ENCODE measurements at regions not wholly inside any gene's neighbourhood (a gene's known extent, or its start where the extent isn't known, plus 50 kb on each side); places are given as distances from the start of the nearest gene placed in this dataset.

DNA sequence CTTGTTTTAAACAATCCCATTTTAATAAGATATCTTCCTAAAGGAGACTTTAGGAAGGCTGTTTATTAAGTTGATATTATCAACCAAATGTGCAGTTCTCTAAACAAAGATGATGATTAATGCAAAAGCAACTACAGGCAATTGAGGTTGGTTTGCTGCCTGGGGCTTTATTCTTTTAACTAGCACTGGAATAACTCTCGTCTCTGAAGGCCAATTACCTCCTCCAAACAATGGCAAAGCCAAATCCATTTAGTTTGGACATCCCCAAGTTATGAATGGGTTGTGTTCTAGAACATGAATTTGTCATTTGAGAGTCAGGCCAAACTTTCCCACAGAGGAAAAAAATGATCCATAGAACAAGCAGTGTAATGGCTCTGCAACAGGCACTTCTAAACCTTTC is 114.1 kb downstream of the SLC16A9 start:
- H3K4me3 ChIP-seq (ENCODE audit: low read depth in 1 of 2, low read length in 2 of 2), result no peak overlapping the region
- H3K27me3 ChIP-seq (ENCODE audit: control insufficient read depth in 1 of 2, insufficient read depth in 2 of 2, low read length in 2 of 2), result no peaks in the 10 kb centered on the region
- H3K9ac ChIP-seq (ENCODE audit: low read depth in 1 of 2, low read length in 2 of 2), result no peak overlapping the region
- no peaks in the 10 kb centered on the region for H3K36me3 ChIP-seq (ENCODE audit: control insufficient read depth in 1 of 2, insufficient read depth in 2 of 2, low read length in 2 of 2)
- H3K4me1 ChIP-seq (ENCODE audit: control insufficient read depth in 1 of 2, insufficient read depth in 2 of 2, low read length in 2 of 2), result no peaks in the 10 kb centered on the region
- no peaks in the 10 kb centered on the region for H3K9me3 ChIP-seq (ENCODE audit: control insufficient read depth in 1 of 2, low read length in 2 of 2)
- no peak overlapping the region for H3K27ac ChIP-seq (ENCODE audit: low read depth, low read length)

DNA sequence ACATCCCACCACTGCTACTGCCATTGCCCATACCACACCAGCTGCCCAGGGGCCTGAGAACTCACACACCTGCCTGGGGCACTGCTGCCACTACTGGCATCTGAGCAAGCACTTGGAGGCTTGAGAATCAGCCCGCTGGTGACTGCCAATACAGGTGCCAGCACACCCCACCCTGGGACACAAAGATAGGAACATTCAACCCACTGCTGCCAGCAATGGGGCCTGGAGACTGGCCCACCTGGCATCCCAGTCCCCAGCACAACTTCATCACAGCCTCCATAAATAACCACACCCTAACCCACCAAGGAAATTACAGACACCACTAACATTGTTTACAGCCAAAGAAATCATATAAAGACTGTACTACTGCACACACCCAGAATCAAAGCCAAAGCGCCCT is 115.9 kb downstream of the SLC16A9 start:
- Histone ChIP-seq H3K9me3 (ENCODE audit: control insufficient read depth in 1 of 2, low read length in 2 of 2) (no peaks in the 10 kb centered on the region), H3K4me3 (ENCODE audit: low read depth in 1 of 2, low read length in 2 of 2) (no peak overlapping the region), H3K27me3 (ENCODE audit: control insufficient read depth in 1 of 2, insufficient read depth in 2 of 2, low read length in 2 of 2) (no peaks in the 10 kb centered on the region), H3K36me3 (ENCODE audit: control insufficient read depth in 1 of 2, insufficient read depth in 2 of 2, low read length in 2 of 2) (no peaks in the 10 kb centered on the region), H3K27ac (ENCODE audit: low read depth, low read length) (no peak overlapping the region), H3K4me1 (ENCODE audit: control insufficient read depth in 1 of 2, insufficient read depth in 2 of 2, low read length in 2 of 2) (no peaks in the 10 kb centered on the region), H3K9ac (ENCODE audit: low read depth in 1 of 2, low read length in 2 of 2) (no peak overlapping the region)

DNA sequence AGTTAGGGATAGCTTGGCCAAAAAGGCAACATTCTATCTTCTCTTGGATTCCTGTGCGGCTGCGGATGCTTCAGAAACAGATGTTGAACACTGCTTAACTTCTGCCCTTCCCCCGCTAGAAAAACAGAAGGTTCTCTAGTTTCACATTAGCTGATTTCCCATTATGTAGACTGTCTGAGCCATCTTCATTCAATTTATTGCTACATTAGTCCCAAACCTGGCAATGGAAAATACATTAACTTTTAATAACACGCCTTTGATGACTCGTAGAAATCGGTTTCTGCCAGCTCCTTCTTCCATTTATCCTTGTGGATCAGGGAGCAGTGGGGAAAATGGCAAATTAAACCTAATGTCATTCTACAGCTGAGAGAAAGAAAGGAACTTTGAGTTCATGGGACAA is 119.9 kb downstream of the SLC16A9 start:
- Histone ChIP-seq H3K36me3 (ENCODE audit: control insufficient read depth in 1 of 2, insufficient read depth in 2 of 2, low read length in 2 of 2) (no peaks in the 10 kb centered on the region), H3K4me3 (ENCODE audit: low read depth in 1 of 2, low read length in 2 of 2) (no peak overlapping the region), H3K9me3 (ENCODE audit: control insufficient read depth in 1 of 2, low read length in 2 of 2) (no peaks in the 10 kb centered on the region), H3K9ac (ENCODE audit: low read depth in 1 of 2, low read length in 2 of 2) (no peak overlapping the region), H3K27ac (ENCODE audit: low read depth, low read length) (no peak overlapping the region), H3K27me3 (ENCODE audit: control insufficient read depth in 1 of 2, insufficient read depth in 2 of 2, low read length in 2 of 2) (no peaks in the 10 kb centered on the region), H3K4me1 (ENCODE audit: control insufficient read depth in 1 of 2, insufficient read depth in 2 of 2, low read length in 2 of 2) (no peaks in the 10 kb centered on the region)

DNA sequence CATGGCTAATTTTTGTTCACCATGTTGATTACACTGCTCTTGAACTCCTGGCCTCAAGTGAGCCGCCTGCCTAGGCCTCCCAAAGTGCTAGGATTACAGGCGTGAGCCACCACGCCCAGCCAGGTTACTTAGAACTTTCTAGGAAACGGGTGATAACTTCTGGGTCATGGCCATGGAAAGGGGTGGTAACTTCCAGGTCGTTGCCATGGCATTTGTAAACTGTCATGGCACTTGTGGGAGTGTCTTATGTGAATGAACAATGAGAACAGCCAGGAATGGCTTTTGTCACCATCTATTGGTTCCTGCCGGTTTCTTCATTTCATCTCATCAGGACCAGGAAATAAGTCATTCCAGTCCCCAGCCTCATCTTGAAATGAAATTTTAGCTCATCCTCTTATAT is 120.9 kb downstream of the SLC16A9 start:
- Histone ChIP-seq H3K9ac (ENCODE audit: low read depth in 1 of 2, low read length in 2 of 2) (no peak overlapping the region), H3K4me1 (ENCODE audit: control insufficient read depth in 1 of 2, insufficient read depth in 2 of 2, low read length in 2 of 2) (no peaks in the 10 kb centered on the region), H3K27me3 (ENCODE audit: control insufficient read depth in 1 of 2, insufficient read depth in 2 of 2, low read length in 2 of 2) (no peaks in the 10 kb centered on the region), H3K9me3 (ENCODE audit: control insufficient read depth in 1 of 2, low read length in 2 of 2) (no peaks in the 10 kb centered on the region), H3K4me3 (ENCODE audit: low read depth in 1 of 2, low read length in 2 of 2) (no peak overlapping the region), H3K27ac (ENCODE audit: low read depth, low read length) (no peak overlapping the region), H3K36me3 (ENCODE audit: control insufficient read depth in 1 of 2, insufficient read depth in 2 of 2, low read length in 2 of 2) (no peaks in the 10 kb centered on the region)

DNA sequence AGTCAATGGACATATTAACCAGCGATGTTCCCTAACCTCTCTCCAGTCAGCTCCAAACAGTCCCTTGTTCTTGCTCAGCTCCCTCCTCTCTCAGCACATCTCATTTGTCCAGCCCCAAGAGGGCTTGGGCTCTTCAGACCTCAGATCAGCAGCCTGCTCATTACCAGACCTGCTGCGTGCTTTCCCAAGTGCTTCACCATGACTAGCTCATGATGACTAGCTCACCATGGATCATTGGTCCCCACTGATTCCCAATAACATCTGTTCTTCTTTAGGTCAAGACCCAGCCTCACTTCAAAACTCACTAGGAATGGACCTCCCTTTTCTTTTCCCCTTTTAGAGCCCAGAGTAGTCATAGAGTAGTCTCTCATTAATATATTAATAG is 121.9 kb downstream of the SLC16A9 start:
- no peaks in the 10 kb centered on the region for H3K27me3 ChIP-seq (ENCODE audit: control insufficient read depth in 1 of 2, insufficient read depth in 2 of 2, low read length in 2 of 2)
- no peak overlapping the region for H3K4me3 ChIP-seq (ENCODE audit: low read depth in 1 of 2, low read length in 2 of 2)
- H3K9ac ChIP-seq (ENCODE audit: low read depth in 1 of 2, low read length in 2 of 2), result no peak overlapping the region
- no peak overlapping the region for H3K27ac ChIP-seq (ENCODE audit: low read depth, low read length)
- no peaks in the 10 kb centered on the region for H3K9me3 ChIP-seq (ENCODE audit: control insufficient read depth in 1 of 2, low read length in 2 of 2)
- no peaks in the 10 kb centered on the region for H3K36me3 ChIP-seq (ENCODE audit: control insufficient read depth in 1 of 2, insufficient read depth in 2 of 2, low read length in 2 of 2)
- H3K4me1 ChIP-seq (ENCODE audit: control insufficient read depth in 1 of 2, insufficient read depth in 2 of 2, low read length in 2 of 2), result no peaks in the 10 kb centered on the region

DNA sequence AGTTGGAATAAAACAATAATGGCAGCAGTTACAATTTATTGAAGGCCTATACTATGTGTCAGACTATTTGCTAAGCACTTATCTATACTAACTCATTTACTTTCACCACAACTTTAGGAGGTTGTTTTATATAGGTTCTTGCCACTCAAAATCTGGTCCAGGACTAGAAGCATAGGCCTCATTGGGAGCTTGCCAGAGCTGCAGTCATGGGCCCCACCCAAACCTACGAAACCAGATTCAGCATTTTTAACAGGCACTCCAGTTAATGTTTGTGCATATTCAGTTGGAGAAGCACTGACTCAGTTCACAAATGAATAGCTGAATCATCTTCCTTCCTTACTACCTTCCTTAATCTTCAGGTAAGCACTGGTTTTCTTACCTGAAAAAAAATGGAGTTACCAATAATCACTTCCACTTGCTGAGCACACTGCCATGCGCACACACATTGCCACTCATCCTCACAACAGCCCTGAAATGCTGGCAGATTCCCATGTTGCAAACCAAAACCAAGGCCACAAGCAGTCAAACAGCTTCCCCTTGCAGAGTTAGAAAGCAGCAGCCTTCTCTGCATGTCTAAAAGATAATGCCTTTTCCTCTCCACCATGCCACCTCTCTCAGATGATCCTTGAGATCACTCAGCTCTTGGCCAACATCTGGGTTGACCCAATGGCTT is 122.4 kb downstream of the SLC16A9 start:
- H3K27me3 ChIP-seq (ENCODE audit: control insufficient read depth in 1 of 2, insufficient read depth in 2 of 2, low read length in 2 of 2), result no peaks in the 10 kb centered on the region
- H3K4me1 ChIP-seq (ENCODE audit: control insufficient read depth in 1 of 2, insufficient read depth in 2 of 2, low read length in 2 of 2), result no peaks in the 10 kb centered on the region
- H3K9me3 ChIP-seq (ENCODE audit: control insufficient read depth in 1 of 2, low read length in 2 of 2), result no peaks in the 10 kb centered on the region
- no peaks in the 10 kb centered on the region for H3K36me3 ChIP-seq (ENCODE audit: control insufficient read depth in 1 of 2, insufficient read depth in 2 of 2, low read length in 2 of 2)
- no peak overlapping the region for H3K9ac ChIP-seq (ENCODE audit: low read depth in 1 of 2, low read length in 2 of 2)
- no peak overlapping the region for H3K27ac ChIP-seq (ENCODE audit: low read depth, low read length)
- no peak overlapping the region for H3K4me3 ChIP-seq (ENCODE audit: low read depth in 1 of 2, low read length in 2 of 2)

DNA sequence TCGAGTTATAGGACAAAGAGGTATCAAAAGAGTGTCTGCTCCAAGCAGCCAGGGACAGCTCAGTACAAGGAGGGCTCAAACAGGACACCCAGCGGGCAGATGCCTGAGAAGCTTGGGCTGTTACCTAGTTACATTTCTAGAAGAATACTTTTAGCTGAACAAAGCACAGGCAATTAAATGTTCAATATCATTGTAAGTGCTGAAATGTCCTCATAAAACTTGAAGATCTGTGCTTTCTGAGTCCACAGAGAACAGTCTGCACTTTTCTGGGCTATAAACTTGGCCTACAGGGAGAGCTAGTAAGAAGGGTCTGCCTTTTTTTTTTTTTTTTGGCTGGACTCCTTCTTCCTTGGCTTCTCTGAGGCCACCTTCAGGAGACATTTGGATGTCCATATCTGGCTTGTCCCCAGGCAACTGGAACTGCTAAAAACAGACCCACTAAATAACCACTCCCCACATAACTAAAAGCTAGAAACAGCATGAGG is 123.2 kb downstream of the SLC16A9 start:
- Histone ChIP-seq H3K36me3 (ENCODE audit: control insufficient read depth in 1 of 2, insufficient read depth in 2 of 2, low read length in 2 of 2) (no peaks in the 10 kb centered on the region), H3K4me3 (ENCODE audit: low read depth in 1 of 2, low read length in 2 of 2) (no peak overlapping the region), H3K27me3 (ENCODE audit: control insufficient read depth in 1 of 2, insufficient read depth in 2 of 2, low read length in 2 of 2) (no peaks in the 10 kb centered on the region), H3K27ac (ENCODE audit: low read depth, low read length) (no peak overlapping the region), H3K9me3 (ENCODE audit: control insufficient read depth in 1 of 2, low read length in 2 of 2) (no peaks in the 10 kb centered on the region), H3K4me1 (ENCODE audit: control insufficient read depth in 1 of 2, insufficient read depth in 2 of 2, low read length in 2 of 2) (no peaks in the 10 kb centered on the region), H3K9ac (ENCODE audit: low read depth in 1 of 2, low read length in 2 of 2) (no peak overlapping the region)

DNA sequence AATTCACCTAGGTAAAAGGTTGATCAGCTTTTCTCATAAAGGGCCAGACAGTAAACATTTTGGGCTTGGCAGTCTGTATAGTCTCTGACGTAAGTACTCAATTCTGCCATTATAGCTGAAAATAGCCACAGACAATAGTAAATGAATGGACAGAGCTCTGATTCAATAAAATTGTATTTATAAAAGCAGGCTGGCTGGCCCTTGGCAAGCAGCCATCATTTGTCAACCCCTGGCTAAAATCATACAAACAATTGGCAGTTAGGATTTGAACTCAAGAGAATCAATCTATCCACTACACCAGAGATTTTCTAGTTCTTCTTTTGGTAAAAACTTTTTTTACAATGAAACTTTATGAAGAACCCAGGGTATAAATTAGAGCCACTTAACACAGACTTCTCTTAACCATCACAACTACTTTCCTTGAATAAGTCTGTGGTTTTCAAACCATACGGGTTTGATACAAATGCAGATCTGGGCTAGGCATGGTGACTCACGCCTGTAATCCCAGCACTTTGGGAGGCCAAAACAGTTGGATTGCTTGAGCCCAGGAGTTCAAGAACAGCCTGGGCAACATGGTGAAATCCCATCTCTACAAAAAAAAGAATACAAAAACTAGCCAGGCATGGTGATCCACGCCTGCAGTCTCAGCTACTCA is 124.5 kb downstream of the SLC16A9 start:
- no peaks in the 10 kb centered on the region for H3K27me3 ChIP-seq (ENCODE audit: control insufficient read depth in 1 of 2, insufficient read depth in 2 of 2, low read length in 2 of 2)
- H3K36me3 ChIP-seq (ENCODE audit: control insufficient read depth in 1 of 2, insufficient read depth in 2 of 2, low read length in 2 of 2), result no peaks in the 10 kb centered on the region
- H3K4me3 ChIP-seq (ENCODE audit: low read depth in 1 of 2, low read length in 2 of 2), result no peak overlapping the region
- no peak overlapping the region for H3K27ac ChIP-seq (ENCODE audit: low read depth, low read length)
- H3K9ac ChIP-seq (ENCODE audit: low read depth in 1 of 2, low read length in 2 of 2), result no peak overlapping the region
- H3K9me3 ChIP-seq (ENCODE audit: control insufficient read depth in 1 of 2, low read length in 2 of 2), result no peaks in the 10 kb centered on the region
- no peaks in the 10 kb centered on the region for H3K4me1 ChIP-seq (ENCODE audit: control insufficient read depth in 1 of 2, insufficient read depth in 2 of 2, low read length in 2 of 2)

DNA sequence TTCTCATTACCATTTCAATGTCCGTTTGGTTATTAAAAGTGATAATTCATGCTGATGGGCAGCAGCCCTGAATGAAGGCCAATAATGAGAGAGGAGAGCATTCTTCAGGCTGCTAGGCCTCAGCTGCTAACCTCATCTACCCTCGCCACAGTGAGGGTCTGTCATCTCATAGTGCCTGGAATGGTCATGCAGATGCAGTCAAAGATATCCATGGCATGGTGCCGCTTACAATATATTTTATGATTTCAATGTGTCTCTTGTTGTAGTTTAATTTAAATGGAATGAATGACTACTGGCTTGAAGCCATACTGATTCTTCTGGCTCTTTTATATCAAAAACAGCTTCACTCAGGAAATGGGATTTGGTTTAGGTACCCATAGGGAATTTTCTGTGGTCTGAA is 126.9 kb downstream of the SLC16A9 start:
- Histone ChIP-seq H3K9ac (ENCODE audit: low read depth in 1 of 2, low read length in 2 of 2) (no peak overlapping the region), H3K36me3 (ENCODE audit: control insufficient read depth in 1 of 2, insufficient read depth in 2 of 2, low read length in 2 of 2) (no peaks in the 10 kb centered on the region), H3K4me1 (ENCODE audit: control insufficient read depth in 1 of 2, insufficient read depth in 2 of 2, low read length in 2 of 2) (no peaks in the 10 kb centered on the region), H3K4me3 (ENCODE audit: low read depth in 1 of 2, low read length in 2 of 2) (no peak overlapping the region), H3K9me3 (ENCODE audit: control insufficient read depth in 1 of 2, low read length in 2 of 2) (no peaks in the 10 kb centered on the region), H3K27me3 (ENCODE audit: control insufficient read depth in 1 of 2, insufficient read depth in 2 of 2, low read length in 2 of 2) (no peaks in the 10 kb centered on the region), H3K27ac (ENCODE audit: low read depth, low read length) (no peak overlapping the region)

DNA sequence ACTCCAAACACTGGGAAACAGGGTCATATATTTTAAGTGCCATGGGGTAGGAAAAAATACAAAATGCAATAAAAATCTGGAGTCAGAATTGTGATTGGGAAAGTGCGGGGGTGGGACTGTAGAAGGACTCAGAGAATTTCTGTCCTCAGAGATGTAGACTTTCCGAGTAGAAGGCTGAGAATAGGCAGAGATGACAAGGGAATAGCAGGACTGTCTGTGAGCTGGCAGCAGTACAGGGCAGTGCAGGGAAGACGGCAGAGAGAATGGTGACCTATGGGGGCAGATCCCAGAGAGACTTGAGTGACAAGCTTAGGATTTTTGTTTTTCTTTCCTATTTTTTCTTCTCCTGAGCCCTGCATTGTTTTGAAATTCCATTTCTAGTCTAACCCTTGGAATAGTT is 127.6 kb downstream of the SLC16A9 start:
- H3K4me3 ChIP-seq (ENCODE audit: low read depth in 1 of 2, low read length in 2 of 2), result no peak overlapping the region
- H3K27me3 ChIP-seq (ENCODE audit: control insufficient read depth in 1 of 2, insufficient read depth in 2 of 2, low read length in 2 of 2), result no peaks in the 10 kb centered on the region
- H3K9ac ChIP-seq (ENCODE audit: low read depth in 1 of 2, low read length in 2 of 2), result no peak overlapping the region
- H3K4me1 ChIP-seq (ENCODE audit: control insufficient read depth in 1 of 2, insufficient read depth in 2 of 2, low read length in 2 of 2), result no peaks in the 10 kb centered on the region
- H3K36me3 ChIP-seq (ENCODE audit: control insufficient read depth in 1 of 2, insufficient read depth in 2 of 2, low read length in 2 of 2), result no peaks in the 10 kb centered on the region
- H3K9me3 ChIP-seq (ENCODE audit: control insufficient read depth in 1 of 2, low read length in 2 of 2), result no peaks in the 10 kb centered on the region
- no peak overlapping the region for H3K27ac ChIP-seq (ENCODE audit: low read depth, low read length)
